Rectal smooth muscle tissue (tissue), 1 donor: ENCODE measurements at regions not wholly inside any gene's neighbourhood (a gene's known extent, or its start where the extent isn't known, plus 50 kb on each side); places are given as distances from the start of the nearest gene placed in this dataset.

Source experiments
- H3K27ac ChIP-seq: one replicate; pipeline ENCODE4 v1.7.0; 2013; ENCODE audit warnings: low read depth, low read length, inconsistent platforms
- H3K27me3 ChIP-seq: one replicate; pipeline ENCODE4 v1.7.0; 2013; ENCODE audit warnings: low read length; ENCODE audit not compliant: control insufficient read depth, insufficient read depth
- H3K36me3 ChIP-seq: one replicate; pipeline ENCODE4 v1.7.0; 2013; ENCODE audit warnings: low read length; ENCODE audit not compliant: control insufficient read depth, insufficient read depth
- H3K4me1 ChIP-seq: one replicate; pipeline ENCODE4 v1.7.0; 2013; ENCODE audit warnings: low read length; ENCODE audit not compliant: control insufficient read depth, insufficient read depth
- H3K4me3 ChIP-seq: one replicate; pipeline ENCODE4 v1.7.0; 2013; ENCODE audit warnings: low read length
- H3K9ac ChIP-seq: one replicate; pipeline ENCODE4 v1.7.0; 2013; ENCODE audit warnings: low read length

DNA sequence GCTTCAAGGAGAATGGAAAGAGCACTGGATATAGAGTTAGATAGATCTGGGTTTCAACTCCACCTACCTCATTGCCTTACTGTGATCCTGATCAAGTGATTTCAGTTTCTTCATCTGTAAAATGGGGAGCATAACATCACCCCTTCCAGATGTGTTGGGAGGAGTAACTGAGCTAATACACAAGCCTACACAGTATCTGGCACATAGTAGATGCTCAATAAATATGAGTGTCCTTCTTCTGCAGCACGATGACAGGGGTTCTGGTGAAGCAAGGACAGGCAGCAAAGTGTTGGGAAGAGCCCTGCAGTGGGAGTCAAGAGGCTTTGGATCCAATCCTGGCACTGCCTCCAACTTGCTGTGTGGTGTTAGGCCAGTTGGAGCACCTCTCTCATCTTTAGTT lies 270.0 kb downstream of the UACA start:
- H3K9ac ChIP-seq, result no peak overlapping the region
- H3K27ac ChIP-seq, result no peak overlapping the region
- H3K4me3 ChIP-seq, result no peak overlapping the region
- no peaks in the 10 kb centered on the region for H3K36me3 ChIP-seq
- H3K27me3 ChIP-seq, result peaks cover 2% of the 10 kb centered on the region
- H3K4me1 ChIP-seq, result no peaks in the 10 kb centered on the region

DNA sequence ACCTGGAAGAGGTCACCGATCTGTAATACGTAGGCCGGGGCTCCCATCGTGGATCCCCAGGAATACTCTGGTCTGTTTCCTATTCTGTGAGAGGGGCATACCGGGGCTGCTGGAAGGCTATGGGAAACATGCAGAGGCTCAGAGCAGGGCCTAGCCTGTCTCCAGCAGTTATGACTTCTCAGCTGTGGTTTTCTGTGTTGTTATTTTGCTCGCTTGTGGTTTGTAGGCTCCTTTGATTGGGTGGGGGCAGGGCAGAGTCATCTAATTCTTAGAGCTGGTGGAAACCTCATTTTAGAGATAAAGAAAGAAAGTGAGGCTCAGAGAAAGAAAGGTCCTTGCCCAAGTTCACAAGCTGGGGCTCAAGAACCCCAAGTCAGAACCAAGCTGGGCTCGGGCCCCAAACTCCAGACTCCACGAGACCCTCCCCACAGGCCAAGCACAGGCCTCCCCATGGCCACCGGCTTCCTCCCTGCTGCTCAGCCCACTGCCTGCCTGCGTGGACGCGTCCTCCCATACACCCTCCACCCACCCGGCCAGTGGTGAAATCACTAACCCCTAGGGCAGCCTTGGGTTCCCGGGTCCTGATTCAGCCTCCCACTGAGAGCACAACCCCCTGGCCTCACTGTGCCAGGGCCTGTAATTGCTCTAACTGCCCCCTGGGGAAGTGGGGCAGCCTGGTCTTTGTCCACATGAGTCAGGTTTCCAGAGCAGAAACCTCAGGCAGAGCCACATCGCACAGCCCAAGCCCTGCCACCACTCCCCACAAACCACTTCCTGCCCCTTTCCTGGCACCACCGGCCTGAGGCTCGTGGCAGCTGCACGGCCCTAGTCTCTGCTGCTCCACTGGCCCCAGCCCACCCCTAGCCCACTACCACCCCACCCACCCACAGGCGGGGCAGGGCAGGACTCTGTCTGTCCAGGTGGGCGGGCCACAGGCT lies 270.8 kb downstream of the UACA start:
- Histone ChIP-seq H3K27ac (no peak overlapping the region), H3K9ac (no peak overlapping the region), H3K4me3 (peak overlapping the region; percentile 31)

DNA sequence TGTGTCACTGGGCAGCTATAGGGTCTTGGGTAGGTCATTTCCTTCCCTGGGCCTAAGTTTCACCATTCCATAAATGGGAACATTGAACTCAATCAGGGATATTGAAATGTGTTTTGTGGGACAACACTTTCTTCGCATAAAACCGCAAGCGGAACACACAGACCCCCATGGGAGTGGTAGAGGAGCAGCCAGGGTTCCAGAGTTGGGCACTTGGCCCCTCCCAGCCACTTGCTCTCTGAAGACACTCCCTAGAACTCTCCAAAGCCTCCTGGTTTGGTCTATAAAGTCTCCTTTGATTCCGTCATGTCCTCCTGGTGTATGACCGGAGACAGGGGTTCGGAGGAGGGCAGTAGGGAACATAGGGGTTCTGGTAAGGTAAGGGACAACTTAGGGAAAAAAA lies 271.7 kb downstream of the UACA start:
- Histone ChIP-seq H3K27me3 (peaks cover 2% of the 10 kb centered on the region), H3K9ac (no peak overlapping the region), H3K4me3 (no peak overlapping the region), H3K27ac (no peak overlapping the region), H3K36me3 (no peaks in the 10 kb centered on the region), H3K4me1 (no peaks in the 10 kb centered on the region)

More for the DNA sequence above, 270.8 kb downstream of the UACA start:
- Histone ChIP-seq H3K4me1 (no peaks in the 10 kb centered on the region), H3K27me3 (peaks cover 2% of the 10 kb centered on the region), H3K36me3 (no peaks in the 10 kb centered on the region)

DNA sequence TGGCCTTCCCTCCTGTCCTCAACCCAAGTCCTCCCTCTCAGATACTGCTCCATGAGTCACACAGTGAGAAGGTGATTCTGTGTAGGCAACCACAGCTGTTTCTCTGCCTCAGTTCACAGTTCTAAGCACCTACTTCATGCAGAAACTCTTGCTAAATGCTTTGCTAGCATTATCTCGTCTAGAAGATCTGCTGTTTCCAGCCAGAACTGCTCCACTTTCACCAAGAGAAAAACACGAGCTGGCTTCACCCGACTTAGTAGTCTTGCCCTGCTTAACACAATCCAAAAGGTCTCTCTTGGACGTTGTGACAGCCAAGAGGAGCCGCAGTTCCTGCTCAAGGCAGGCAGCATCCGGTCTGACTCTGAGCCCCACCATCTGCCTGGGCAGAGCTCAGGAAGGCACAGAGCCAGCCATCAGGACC lies 272.1 kb downstream of the UACA start:
- no peak overlapping the region for H3K9ac ChIP-seq
- H3K36me3 ChIP-seq, result no peaks in the 10 kb centered on the region
- H3K4me3 ChIP-seq, result no peak overlapping the region
- H3K4me1 ChIP-seq, result no peaks in the 10 kb centered on the region
- no peak overlapping the region for H3K27ac ChIP-seq
- peaks cover 2% of the 10 kb centered on the region for H3K27me3 ChIP-seq

GRCh38 chr15:70490838-70491155 lies 272.6 kb downstream of the UACA start:
- H3K4me1 ChIP-seq, result no peaks in the 10 kb centered on the region
- peaks cover 2% of the 10 kb centered on the region for H3K27me3 ChIP-seq
- H3K36me3 ChIP-seq, result no peaks in the 10 kb centered on the region
- H3K4me3 ChIP-seq, result no peak overlapping the region
- no peak overlapping the region for H3K27ac ChIP-seq
- no peak overlapping the region for H3K9ac ChIP-seq

DNA sequence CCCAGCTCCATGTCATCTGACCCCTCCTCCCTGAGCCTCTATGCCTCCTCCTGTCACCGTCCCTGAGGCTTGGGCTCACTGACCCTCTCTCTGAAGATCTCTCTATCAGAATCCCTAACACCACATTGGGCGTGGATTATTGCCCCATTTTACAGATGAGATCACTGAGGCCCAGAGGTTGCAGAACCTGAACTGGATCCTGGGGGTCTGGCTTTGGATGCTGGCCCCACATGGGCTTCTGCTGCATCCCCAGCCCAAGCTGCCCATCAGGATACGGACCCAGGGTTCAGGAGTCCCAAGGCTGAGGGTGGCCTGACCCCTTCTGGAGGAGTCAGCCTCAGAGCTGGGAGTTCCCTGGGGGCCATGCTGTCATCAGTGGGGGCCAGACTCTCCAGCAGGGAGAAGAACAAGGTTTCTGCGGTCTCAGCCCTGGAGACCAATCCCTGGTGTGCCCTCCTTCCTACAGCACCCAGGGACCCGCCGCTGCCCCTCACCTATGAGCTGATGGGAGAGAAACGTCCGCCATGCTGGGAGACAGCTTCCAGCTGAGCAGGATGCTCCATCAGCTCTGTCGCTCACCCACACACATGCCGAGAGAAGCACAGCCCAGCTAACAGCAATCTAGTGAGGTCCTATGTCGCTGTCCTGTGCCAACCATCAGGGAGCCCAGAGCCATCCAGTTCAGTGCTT lies 273.1 kb downstream of the UACA start:
- Histone ChIP-seq H3K4me1 (no peaks in the 10 kb centered on the region), H3K27me3 (peaks cover 2% of the 10 kb centered on the region), H3K4me3 (no peak overlapping the region)

DNA sequence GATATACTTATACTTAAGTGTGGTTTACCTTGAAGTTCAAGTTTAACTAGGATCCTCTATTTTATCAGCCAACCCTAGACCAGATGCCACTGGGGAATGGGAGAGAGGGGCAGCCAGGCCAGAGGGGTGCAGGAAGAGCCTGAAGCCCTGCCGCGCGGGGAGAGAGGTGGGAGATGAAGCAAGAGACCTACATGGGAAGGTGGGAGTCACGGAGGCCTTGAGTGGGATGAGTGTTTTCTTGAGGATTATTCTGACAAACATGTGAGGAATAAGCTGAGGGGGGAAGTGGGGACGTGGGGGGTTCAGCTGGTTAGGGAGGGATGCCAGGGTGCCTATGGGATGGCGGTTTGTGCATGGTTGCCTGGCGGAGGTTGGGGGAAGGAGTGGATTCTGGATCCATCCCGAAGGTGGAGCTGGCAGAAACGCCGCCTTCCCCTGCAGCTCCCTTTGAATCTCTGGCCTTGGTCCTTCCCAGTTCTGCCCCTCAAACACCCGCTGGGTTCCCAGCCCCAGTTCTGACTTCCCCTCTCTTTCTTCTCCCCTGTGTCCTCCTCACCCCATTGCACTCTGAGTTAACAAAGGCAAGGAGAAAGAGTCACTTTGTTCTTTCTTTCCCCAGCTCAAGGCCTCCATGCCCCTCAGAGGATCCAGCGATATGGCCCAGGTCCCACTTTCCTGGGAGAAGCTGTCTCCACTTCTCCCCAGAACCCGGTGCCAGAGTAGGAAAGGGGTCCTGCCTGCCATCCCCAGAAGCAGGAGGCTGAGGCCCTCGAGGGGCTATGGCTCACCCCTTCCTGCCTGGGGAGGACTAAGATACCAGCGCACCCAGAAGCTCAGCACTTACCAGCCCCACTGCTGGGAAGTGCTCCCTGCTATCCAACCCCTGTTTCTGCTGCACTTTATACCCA lies 274.2 kb downstream of the UACA start:
- Histone ChIP-seq H3K27ac (no peak overlapping the region), H3K36me3 (no peaks in the 10 kb centered on the region), H3K9ac (no peak overlapping the region), H3K27me3 (peaks cover 2% of the 10 kb centered on the region), H3K4me1 (no peaks in the 10 kb centered on the region), H3K4me3 (no peak overlapping the region)

More for the DNA sequence above, 273.1 kb downstream of the UACA start:
- no peaks in the 10 kb centered on the region for H3K36me3 ChIP-seq
- no peak overlapping the region for H3K9ac ChIP-seq
- H3K27ac ChIP-seq, result no peak overlapping the region

- no peak overlapping the region for H3K27ac ChIP-seq
- H3K36me3 ChIP-seq, result no peaks in the 10 kb centered on the region
- no peak overlapping the region for H3K4me3 ChIP-seq
- peaks cover 2% of the 10 kb centered on the region for H3K27me3 ChIP-seq
- H3K4me1 ChIP-seq, result no peaks in the 10 kb centered on the region
- no peak overlapping the region for H3K9ac ChIP-seq
These were observed 275.3 kb downstream of the UACA start for GRCh38 chr15:70488002-70488605.

- H3K4me3 ChIP-seq, result no peak overlapping the region
These were observed 276.0 kb downstream of the UACA start for GRCh38 chr15:70487387-70487740.

GRCh38 chr15:70486451-70487386 lies 276.6 kb downstream of the UACA start:
- Histone ChIP-seq H3K9ac (no peak overlapping the region), H3K4me1 (no peaks in the 10 kb centered on the region)

More at GRCh38 chr15:70487387-70487740, 276.0 kb downstream of the UACA start:
- no peak overlapping the region for H3K9ac ChIP-seq
- H3K36me3 ChIP-seq, result no peaks in the 10 kb centered on the region
- H3K27ac ChIP-seq, result no peak overlapping the region
- no peaks in the 10 kb centered on the region for H3K4me1 ChIP-seq
- H3K27me3 ChIP-seq, result no peaks in the 10 kb centered on the region

DNA sequence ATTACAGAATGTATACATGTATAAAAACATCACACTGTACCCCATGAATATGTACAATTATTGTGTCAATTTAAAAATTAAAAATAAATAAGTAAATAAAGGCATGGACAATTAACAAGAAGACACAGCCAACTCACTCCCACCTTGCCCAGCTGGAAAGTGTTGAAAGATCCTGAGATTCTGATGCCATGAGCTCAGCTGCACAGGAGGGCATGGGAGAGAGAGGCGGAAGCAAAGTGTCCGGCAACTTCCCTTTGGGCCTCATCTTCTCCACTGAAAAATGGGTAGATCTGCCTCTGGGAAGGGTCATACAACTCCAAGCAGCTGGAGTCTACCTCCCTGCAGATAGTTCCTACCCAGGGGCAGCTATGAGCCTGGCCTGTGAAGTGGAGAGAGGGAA lies 277.3 kb downstream of the UACA start:
- no peaks in the 10 kb centered on the region for H3K36me3 ChIP-seq
- H3K27ac ChIP-seq, result no peak overlapping the region
- no peak overlapping the region for H3K9ac ChIP-seq
- no peak overlapping the region for H3K4me3 ChIP-seq
- H3K27me3 ChIP-seq, result no peaks in the 10 kb centered on the region
- H3K4me1 ChIP-seq, result no peaks in the 10 kb centered on the region

More at GRCh38 chr15:70486451-70487386, 276.6 kb downstream of the UACA start:
- no peak overlapping the region for H3K4me3 ChIP-seq
- H3K27me3 ChIP-seq, result no peaks in the 10 kb centered on the region
- H3K36me3 ChIP-seq, result no peaks in the 10 kb centered on the region
- H3K27ac ChIP-seq, result no peak overlapping the region
